Ascending aorta (tissue), 2 donors: ENCODE measurements at regions not wholly inside any gene's neighbourhood (a gene's known extent, or its start where the extent isn't known, plus 50 kb on each side); places are given as distances from the start of the nearest gene placed in this dataset.
"Not testable (repeated sequence)": the region's sequence is repeated elsewhere in the genome, so short reads cannot be mapped to it uniquely, and the experiment has no call there.

Experiments
- DNase-seq, 2 donors: peaks; one replicate each; pipeline ENCODE4 v3.0.0-alpha.2; 2019; ENCODE audit warnings: low spot score in 2 of 2
- H3K27ac ChIP-seq, 2 donors: fragments of 200-600 bp; sonication (generic); one replicate each; pipeline ENCODE4 v1.5.1; 2016 to 2017; ENCODE audit warnings: mild to moderate bottlenecking in 1 of 2
- H3K27me3 ChIP-seq: fragments of 200-600 bp; sonication (generic); one replicate; pipeline ENCODE4 v1.5.1; 2017
- H3K36me3 ChIP-seq, 2 donors: fragments of 200-600 bp; sonication (generic); one replicate each; pipeline ENCODE4 v1.5.1; 2016
- H3K4me1 ChIP-seq, 2 donors: fragments of 200-600 bp; sonication (generic); one replicate each; pipeline ENCODE4 v1.5.1; 2016 to 2017; ENCODE audit warnings: mild to moderate bottlenecking in 1 of 2
- H3K4me3 ChIP-seq, 2 donors: fragments of 200-600 bp; sonication (generic); one replicate each; pipeline ENCODE4 v1.5.1; 2016 to 2017; ENCODE audit warnings: mild to moderate bottlenecking in 1 of 2
- H3K9me3 ChIP-seq, 2 donors: fragments of 200-600 bp; sonication (generic); one replicate each; pipeline ENCODE4 v1.5.1; 2016
- intact Hi-C: fragments of 100-400 bp; cut with DNase I; formaldehyde crosslinking; loops from one replicate; pipeline ENCODE4 v1.15.1; 2023
- TF ChIP-seq, protein P1 (sequence below), 3 experiments: fragments of 200-600 bp in 2 of 3; fragments of 450-650 bp in 1 of 3; sonication (generic) in 2 of 3; IDR thresholded peaks; one replicate each; pipeline ENCODE4 v1.5.1; 2016 to 2019; ENCODE audit warnings: antibody characterized with exemption in 3 of 3, mild to moderate bottlenecking in 1 of 3, moderate library complexity in 1 of 3

GRCh38 chr13:44833626-44834025, 155.6 kb downstream of the NUFIP1 start:
- intact Hi-C loops = no loop called here
- Histone ChIP-seq H3K36me3 (no peaks in the 10 kb centered on the region), H3K27me3 (no peaks in the 10 kb centered on the region), H3K27ac (no peak overlapping the region), H3K4me3 (no peak overlapping the region), H3K4me1 (peaks cover 0 to 3% of the 10 kb centered on the region in 2 donors), H3K9me3 (no peaks in the 10 kb centered on the region)
- TF ChIP-seq, protein P1, sequence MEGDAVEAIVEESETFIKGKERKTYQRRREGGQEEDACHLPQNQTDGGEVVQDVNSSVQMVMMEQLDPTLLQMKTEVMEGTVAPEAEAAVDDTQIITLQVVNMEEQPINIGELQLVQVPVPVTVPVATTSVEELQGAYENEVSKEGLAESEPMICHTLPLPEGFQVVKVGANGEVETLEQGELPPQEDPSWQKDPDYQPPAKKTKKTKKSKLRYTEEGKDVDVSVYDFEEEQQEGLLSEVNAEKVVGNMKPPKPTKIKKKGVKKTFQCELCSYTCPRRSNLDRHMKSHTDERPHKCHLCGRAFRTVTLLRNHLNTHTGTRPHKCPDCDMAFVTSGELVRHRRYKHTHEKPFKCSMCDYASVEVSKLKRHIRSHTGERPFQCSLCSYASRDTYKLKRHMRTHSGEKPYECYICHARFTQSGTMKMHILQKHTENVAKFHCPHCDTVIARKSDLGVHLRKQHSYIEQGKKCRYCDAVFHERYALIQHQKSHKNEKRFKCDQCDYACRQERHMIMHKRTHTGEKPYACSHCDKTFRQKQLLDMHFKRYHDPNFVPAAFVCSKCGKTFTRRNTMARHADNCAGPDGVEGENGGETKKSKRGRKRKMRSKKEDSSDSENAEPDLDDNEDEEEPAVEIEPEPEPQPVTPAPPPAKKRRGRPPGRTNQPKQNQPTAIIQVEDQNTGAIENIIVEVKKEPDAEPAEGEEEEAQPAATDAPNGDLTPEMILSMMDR (IDR thresholded peaks at IDR 0.05) = no peak
- no peak for DNase-seq

DNA sequence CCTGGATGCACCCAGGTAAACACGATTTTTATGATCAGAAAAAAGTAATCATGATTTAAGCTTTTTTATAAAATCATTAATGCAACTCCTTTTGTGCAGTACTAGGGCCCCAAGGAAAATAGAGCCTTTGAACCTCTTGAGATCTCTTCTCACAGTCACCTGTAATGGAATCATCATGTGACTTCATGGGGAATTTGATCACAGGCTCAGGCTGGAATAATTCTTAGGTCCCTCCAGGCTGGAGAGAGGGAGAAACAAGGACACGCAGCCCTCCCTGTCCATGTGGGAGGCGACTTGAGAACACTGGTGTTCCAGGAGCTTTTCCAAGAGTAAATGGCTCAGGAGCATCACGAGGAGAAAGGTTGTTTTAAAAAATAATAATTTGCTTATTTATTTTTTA, 156.1 kb downstream of the NUFIP1 start:
- Histone ChIP-seq H3K4me3 (no peak overlapping the region), H3K9me3 (no peaks in the 10 kb centered on the region), H3K27me3 (no peaks in the 10 kb centered on the region), H3K36me3 (no peaks in the 10 kb centered on the region), H3K27ac (no peak overlapping the region), H3K4me1 (peaks cover 0 to 3% of the 10 kb centered on the region in 2 donors)
- DNase-seq = no peak
- intact Hi-C loops = no loop called here
- TF ChIP-seq, protein P1 (IDR thresholded peaks at IDR 0.05) = no peak

GRCh38 chr13:44826591-44827350, 162.5 kb downstream of the NUFIP1 start:
- Histone ChIP-seq H3K4me3 (no peak overlapping the region), H3K27me3 (no peaks in the 10 kb centered on the region)
- intact Hi-C loops = no loop called here

GRCh38 chr13:44825953-44826352, 163.3 kb downstream of the NUFIP1 start:
- Histone ChIP-seq H3K27ac (no peak overlapping the region), H3K36me3 (no peaks in the 10 kb centered on the region), H3K27me3 (no peaks in the 10 kb centered on the region), H3K4me3 (no peak overlapping the region), H3K4me1 (no peaks in the 10 kb centered on the region), H3K9me3 (no peaks in the 10 kb centered on the region)
- no peak for DNase-seq
- intact Hi-C loops = no loop called here
- TF ChIP-seq, protein P1 (IDR thresholded peaks at IDR 0.05) = no peak

More at GRCh38 chr13:44826591-44827350, 162.5 kb downstream of the NUFIP1 start:
- H3K4me1 ChIP-seq = no peaks in the 10 kb centered on the region
- TF ChIP-seq, protein P1 (IDR thresholded peaks at IDR 0.05) = no peak
- H3K9me3 ChIP-seq = no peaks in the 10 kb centered on the region
- H3K27ac ChIP-seq = no peak overlapping the region
- H3K36me3 ChIP-seq = no peaks in the 10 kb centered on the region
- DNase-seq = no peak

GRCh38 chr13:44823555-44823954, 165.7 kb downstream of the NUFIP1 start:
- intact Hi-C loops, H3K27ac ChIP-seq, H3K9me3 ChIP-seq, H3K4me1 ChIP-seq, H3K4me3 ChIP-seq, H3K27me3 ChIP-seq, H3K36me3 ChIP-seq, DNase-seq: not testable (repeated sequence)

DNA sequence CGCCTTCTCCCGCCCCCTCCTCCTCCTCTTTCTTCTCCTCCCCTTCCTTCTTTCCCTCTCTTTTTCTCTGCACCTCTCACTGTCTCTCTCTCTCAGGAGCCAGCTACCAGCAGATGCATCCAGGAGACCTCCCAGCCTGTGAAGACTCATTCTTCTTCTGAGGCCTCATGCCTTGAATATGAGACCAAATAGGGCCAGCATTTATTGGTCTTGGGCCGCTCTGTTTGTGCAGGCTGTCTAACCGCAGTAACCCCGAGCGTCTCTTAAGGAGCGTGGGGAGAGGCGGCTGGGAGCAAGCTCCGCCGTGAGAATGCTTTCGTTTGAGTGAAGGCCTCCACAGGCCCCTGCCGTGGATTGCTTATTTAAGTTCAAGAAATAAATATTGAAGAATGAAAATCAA, 167.0 kb downstream of the NUFIP1 start:
- H3K27me3 ChIP-seq = no peaks in the 10 kb centered on the region

More for the DNA sequence above, 167.0 kb downstream of the NUFIP1 start:
- Histone ChIP-seq H3K4me1 (no peaks in the 10 kb centered on the region), H3K27ac (no peak overlapping the region), H3K9me3 (no peaks in the 10 kb centered on the region), H3K4me3 (no peak overlapping the region), H3K36me3 (no peaks in the 10 kb centered on the region)
- no peak for DNase-seq
- TF ChIP-seq, protein P1 (IDR thresholded peaks at IDR 0.05) = no peak
- intact Hi-C loops = no loop called here
